HG03457 (cell line): ENCODE measurements at regions not wholly inside any gene's neighbourhood (a gene's known extent, or its start where the extent isn't known, plus 50 kb on each side); places are given as distances from the start of the nearest gene placed in this dataset.

Experiments
- ATAC-seq: cut with Tn5 transposase; IDR thresholded peaks from one replicate; pipeline ENCODE4 v1.9.1; 2021; ENCODE audit warnings: moderate number of reproducible peaks; ENCODE audit not compliant: unreplicated experiment

DNA sequence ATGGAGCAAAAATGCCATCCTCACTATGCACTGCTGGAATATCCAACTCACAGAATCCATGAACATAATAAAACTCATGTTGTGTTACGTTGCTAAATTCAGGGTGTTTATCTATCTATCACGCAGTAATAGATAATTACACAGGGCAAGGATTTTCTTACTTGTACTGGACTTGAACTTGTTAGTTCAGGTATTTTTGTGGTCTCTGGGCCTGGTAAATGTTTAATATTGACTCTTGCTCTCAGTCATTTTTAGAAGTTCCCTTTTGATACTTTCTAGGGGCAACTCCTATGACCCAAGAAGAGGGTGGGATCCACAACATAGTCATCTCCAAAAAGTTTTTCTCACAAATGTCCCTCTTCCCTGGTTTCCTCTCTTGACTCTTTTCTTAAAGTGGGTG is 522.4 kb upstream of the IGFBP7 start:
- ATAC-seq = no peak

GRCh38 chr4:57631147-57631546 is 521.0 kb upstream of the IGFBP7 start:
- ATAC-seq = no peak

DNA sequence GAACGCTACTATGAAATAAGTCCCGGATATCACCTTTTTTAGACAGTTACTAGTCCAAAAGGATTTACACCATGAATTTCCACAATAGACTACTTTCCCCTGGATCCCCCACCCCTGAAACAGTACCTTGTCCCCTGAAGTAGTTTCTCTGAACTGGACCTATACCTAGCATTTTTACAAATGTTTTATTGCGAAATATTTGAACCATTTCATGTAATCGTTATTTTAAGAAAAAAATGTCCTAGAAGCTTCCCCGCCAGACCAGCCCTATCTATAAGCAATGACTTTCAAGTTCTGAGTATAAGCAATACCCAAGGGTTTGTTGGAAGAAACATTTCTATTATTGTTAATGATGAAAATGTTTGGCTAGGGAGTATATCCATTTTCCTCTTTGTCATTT is 517.8 kb upstream of the IGFBP7 start:
- no peak for ATAC-seq

GRCh38 chr4:57614257-57614932 is 504.2 kb upstream of the IGFBP7 start:
- no peak for ATAC-seq

GRCh38 chr4:57612279-57612678 is 502.1 kb upstream of the IGFBP7 start:
- no peak for ATAC-seq

- ATAC-seq = no peak
These were observed 497.5 kb upstream of the IGFBP7 start for GRCh38 chr4:57607566-57608180.

DNA sequence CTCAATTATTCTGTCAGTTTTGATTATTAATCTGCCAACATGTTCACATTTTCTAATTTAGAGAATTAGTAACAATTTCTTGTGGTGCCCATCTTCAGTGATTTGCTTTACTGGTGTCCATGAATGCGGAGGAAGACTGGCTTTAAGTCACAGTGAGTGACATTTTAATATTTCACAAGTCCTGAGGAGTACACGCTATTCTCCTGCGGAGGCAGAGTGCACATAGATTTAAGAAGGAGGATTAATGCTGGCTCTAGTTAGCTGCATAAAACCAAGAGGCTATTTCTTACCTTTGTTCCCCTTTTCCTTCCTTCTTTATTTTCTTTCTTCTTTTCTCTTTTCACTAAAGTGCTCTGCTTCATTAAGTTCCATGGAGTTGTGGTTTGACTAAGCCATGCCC is 495.2 kb upstream of the IGFBP7 start:
- ATAC-seq = no peak

GRCh38 chr4:57602141-57602540 is 492.0 kb upstream of the IGFBP7 start:
- ATAC-seq = no peak

DNA sequence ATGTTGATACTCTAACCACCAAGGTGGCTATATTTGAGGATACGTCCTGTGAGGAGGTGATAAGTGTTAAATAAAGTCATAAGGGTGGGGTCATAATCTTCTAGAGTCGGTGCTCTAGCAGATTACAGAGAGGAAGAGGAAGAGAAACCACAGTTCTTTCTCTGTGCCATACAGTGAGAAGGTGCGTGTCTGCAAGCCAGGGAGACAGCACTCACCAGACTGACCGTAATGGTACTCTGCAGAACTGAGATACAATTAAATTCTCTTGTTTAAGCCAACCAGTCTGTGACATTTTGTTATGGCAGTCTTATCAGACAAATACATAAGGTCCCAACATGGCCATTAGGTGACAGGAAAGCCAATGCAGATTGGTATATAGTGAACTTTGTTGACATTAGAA is 480.9 kb upstream of the IGFBP7 start:
- ATAC-seq = no peak

GRCh38 chr4:57588557-57588956 is 478.4 kb upstream of the IGFBP7 start:
- no peak for ATAC-seq

DNA sequence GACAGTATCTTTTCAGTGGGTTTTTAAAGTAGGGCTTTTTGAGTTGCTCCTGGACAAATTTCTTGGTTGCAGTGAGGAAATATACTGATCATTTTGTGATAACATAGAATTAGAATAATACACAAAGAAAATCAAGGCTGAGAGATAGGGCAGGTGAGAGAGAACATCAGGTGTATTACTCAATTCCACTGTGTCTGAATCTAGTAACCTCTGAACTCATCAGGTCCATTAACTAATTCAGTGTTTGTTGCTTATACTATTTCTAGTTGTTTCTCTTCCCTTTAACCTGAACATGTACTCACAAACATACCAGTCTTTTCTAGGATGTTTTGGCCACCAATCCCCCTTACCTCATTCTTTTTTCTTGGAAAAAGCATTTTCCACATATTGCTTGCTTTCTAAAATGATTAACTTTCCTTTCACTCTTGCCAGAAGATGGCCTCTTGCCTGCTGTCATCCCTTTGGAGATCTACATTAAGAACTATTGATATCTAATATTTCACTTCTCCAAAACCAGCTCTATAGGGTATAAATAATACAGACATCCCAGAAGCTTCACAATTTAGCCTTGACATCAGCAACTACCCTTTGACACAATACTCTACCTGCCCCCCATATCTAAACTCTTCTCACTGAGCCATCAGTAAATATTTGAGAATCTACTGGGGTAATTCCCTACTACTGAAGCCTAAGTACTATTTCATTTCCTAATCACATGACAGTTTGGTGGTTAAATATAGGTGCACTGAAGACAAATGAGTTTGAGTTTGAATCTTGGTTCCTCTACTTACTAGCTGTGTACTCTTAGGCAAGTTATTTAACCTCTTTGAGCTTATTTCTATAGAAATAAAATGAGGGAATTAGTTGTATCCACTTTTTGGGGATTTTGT is 470.8 kb upstream of the IGFBP7 start:
- no peak for ATAC-seq

DNA sequence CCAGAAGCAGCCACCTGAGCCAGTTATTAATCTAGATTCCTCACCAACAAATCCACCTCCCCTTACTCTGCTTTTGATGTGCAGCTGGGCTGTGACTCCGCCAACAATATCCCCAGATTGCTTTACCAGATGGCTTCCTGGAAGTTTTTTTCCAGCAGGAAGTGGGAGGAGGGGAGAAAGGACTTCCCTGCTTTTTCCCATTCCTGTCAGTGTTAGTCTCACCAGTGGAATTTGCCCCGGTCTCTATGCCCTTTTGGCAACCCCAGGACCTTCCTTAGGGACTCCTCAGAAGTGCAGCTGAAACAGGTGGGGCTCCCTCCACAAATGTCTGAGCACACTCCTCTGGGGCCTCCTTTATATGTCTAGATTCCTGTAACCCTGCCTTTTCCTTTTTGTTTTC is 465.2 kb upstream of the IGFBP7 start:
- no peak for ATAC-seq

- no peak for ATAC-seq
These were observed 444.4 kb upstream of the IGFBP7 start for GRCh38 chr4:57554556-57555092.

DNA sequence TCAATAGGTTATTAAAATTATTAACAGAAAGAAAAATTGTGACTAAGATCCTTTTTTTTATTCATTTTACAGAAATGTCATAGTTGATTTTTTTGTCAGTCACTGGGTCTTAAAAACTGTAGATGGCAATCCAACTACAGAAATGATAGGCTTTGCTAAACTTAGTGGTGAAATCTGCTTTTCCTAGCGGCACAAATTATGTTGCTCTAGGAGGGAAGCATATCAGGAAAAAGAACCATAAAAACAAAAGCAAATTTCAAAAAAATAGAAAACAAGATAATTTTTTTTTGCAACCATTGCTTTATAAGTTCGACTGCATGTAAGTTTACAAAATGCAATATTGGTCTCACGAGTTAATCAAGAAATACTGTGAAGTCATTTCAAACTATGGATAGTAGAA is 443.5 kb upstream of the IGFBP7 start:
- no peak for ATAC-seq

GRCh38 chr4:57550198-57550597 is 440.0 kb upstream of the IGFBP7 start:
- no peak for ATAC-seq

DNA sequence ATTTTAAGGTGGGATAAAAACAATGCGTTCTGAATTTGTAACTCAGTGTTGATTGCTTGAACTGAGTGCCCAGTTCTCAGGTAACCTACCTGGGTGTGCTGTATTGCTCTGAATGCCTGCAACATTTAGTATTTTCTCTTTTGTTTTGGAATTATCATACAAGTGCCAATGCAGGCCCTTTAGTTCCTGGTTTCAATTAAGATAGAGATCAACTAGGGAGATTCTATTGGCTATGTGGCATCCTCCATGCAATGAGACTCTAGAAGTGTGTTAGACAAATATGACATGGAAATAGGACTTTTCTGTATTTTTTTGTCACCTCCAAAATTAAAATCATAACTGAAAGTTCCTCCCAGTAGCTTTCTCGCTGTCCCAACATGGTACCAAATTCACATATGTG is 438.7 kb upstream of the IGFBP7 start:
- no peak for ATAC-seq

DNA sequence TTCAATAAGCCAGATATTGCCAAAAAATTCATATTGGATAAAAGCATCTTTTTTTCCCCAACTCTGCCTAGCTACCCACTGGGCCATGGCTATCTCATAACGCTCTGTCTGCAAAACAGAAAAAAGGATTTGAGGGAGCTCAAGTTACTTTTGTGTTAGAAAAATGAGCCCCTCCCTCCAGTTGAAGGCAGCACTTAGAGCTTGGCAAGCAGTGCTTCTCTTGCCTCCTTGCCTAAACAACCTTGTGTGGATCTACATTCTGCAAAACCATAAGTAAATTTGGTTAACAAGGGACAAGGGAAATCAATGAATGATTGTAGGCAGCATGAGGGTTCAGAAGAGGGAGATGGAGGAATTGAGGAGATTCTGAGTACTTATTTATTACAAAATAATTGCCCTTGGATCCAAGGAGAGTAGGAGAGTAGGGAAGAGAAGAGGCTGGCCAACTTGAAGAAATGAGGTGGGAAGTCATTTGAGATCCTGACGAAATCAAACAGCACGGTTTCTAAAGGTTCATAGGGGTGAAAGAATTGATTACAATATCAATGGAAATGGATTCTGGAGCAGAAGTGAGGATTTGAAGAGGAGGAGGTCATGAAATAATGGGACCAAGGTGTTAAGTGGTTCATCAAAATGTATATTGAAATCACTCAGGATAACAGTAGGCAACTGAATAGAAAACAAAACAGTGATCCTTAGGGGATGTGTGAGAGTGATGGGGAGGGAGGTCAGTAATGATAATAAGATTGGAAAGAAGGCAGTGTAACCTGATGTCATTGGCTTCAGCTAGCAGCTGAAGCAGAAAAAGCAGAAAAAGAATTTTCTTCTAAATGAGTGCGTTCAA is 434.8 kb upstream of the IGFBP7 start:
- ATAC-seq = no peak

DNA sequence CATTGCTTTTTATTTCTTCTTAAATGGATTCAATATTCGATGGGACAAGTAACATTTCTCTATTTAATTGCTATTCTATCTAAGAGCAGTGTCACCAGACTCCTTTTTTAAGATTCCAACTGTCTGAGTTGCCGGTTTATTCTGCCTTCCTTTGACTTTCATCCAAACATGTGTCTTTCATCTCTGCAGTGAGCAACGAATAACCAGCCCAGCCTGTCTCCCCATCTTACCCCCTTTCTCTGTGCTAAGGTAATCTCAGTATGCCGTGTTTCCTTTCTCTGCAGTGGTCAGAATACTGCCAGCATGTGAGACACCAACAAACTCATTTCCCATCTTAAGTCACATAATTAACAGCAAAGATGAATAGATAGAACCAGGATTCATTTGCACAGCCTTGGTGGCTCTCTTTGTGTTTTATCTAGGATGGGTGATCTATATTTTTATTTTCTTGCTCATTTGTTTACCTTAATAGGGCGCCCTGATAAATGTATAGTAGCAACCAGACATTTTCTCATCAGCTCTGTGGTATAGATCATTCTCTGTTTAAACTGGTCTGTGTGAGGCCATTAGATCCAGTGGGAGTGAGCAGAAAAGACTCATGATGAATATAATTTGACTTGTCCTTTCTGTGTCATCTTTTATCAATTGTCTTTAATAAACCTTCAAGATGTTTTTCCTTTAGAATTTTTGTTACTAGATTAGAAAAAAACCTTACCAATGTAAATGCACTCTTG is 394.8 kb upstream of the IGFBP7 start:
- ATAC-seq = no peak

GRCh38 chr4:57504139-57504538 is 394.0 kb upstream of the IGFBP7 start:
- ATAC-seq = no peak

- no peak for ATAC-seq
These were observed 391.5 kb upstream of the IGFBP7 start for GRCh38 chr4:57501720-57502119.
